Anterior cingulate cortex (tissue), 58 donors: ENCODE measurements at regions not wholly inside any gene's neighbourhood (a gene's known extent, or its start where the extent isn't known, plus 50 kb on each side); places are given as distances from the start of the nearest gene placed in this dataset.
"Not testable (repeated sequence)": the region's sequence is repeated elsewhere in the genome, so short reads cannot be mapped to it uniquely, and the experiment has no call there.

Source experiments
- DNase-seq, 58 donors: peaks; one replicate each; lab custom pipeline; 2025; lab: John Stamatoyannopoulos, UW

DNA sequence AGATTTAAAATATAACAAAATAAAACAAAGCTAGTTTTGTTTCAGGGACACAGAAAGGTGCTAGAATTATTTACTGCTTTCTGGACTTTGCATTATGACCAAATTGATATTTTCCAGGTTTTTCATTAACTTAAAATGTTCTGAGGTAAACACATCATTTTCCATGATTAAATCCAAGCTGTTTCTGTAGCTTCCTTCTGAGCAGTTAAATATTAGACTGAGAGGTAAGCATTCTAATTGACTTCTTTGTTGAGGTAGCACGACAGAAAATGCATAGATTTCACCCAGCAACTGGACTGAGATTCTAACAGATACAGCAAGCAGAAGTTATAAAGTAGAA, 98.3 kb downstream of the BMP4 start:
- DNase-seq = no peak

DNA sequence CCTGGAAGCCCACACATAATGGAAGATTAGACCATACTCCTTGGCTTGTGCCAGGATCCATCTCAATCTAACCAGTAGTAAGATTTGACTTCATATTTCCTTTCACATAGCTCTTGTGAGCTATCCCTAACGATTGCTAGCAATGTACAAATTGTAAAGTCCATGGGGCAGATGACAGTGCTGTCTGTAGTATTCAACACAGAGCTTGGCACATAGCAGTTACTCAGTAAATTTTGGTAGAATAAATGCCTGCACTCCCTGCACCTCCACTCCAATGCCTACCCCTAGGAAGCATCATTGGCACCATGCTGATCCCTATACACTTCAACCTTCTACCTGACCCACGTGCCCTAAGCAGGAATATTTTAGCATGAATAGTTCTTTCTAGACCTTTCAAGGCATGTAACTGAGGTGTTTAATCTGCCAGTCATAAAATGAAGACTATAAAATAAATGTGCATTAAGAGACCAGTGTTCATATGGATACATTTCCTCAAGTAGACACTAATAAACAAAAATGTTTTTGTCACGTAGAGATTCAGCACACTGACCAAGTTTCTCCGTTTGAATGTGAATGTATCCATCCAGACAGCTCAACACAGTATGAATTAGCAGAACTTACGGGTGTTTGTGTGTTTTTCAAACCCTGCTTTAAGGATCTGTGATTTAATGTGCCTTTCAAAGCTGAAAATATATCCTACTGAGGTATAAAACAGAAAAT, 98.8 kb downstream of the BMP4 start:
- no peak for DNase-seq

DNA sequence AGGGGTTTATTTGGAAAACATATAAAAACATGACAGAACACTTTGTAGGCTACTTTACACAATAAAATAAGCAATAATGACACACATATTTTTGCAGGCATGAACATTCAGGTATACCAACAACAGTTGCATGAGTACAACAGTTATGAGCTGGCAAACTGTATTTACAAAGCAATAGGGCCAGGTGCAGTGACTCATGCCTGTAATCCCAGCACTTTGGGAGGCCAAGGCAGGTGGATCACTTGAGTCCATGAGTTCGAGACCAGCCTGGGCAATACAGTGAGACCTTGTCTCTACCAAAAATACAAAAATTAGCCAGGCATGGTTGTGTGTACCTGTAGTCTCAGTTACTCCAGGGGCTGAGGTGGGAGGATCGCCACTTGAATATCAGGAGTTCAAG, 101.1 kb downstream of the BMP4 start:
- DNase-seq = no peak

DNA sequence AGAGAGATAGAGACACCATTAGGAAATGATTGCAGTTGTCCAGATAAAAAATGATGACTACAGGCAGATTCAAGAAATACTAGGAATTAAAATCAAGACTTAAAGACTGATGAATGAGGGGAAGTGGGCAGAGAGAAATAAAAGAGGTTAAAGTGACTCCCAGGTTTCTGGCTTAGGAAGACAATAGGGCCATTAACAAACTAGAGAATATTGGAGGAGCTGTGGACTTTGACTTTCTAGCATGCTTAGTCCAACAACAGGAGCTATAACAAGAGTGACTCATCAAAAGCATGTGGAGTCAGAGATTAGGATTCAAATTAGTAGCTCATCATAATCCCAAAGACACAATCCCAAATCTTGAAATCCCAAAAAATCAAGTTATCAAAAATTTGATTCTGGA, 101.5 kb downstream of the BMP4 start:
- DNase-seq = no peak

DNA sequence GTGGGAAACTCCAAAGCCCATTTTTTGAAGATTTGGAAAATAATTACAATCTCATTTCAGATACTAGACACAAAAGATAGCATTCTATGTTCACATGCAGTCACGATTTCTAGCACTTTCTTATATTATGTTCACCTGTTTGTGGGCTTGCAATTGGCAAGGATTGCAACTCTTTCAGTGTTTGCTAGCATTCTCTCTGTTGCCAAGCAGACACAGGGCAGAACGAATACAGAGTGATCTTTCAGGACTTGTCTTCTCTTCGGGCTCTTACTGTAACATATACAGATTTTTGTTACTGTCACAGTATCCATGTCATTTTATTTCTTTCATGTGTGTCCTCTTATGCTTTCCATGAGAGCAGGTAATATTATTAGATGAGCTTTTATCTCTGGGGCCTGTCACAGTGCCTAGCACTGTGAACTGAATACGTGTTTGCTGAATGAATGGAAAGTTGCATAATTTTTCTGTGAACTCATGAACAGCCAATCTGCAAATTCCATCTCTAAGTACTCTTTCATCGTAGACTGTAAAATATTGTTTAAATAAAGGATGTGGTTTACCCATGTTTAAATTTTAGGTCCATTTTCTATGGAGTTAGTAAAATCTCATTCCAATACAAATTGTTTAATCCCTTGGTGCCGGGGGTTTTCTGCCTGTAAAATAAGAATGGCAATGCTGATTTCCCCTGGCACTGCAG, 105.1 kb downstream of the BMP4 start:
- no peak for DNase-seq

DNA sequence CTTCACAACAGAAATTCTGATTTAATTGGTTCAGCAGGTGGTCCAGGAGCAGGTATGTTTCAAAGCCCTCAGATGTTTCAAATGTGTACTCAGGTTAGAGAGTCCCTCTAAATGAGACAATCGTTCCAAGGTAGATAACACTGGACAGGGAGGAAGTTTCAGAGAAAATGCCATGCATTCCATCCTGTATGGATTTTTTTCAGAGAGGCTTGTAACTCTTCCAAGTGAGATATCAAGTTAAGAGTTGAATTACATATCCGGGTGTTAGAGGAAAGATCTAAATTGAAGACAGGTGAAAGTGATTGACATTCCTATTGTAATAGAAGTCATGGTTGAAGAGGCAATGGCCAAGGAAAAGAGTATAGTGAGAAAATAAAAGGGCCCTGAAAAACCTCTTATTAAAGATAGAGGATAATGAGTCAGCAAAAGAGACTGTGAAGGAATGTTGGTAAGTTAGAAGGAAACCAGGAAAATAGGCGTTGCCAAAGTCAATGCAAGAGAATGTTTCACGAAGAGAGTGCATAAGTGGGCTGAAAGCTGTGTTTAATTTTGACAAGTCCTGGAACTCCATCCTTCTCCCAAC, 105.8 kb downstream of the BMP4 start:
- DNase-seq = no peak

DNA sequence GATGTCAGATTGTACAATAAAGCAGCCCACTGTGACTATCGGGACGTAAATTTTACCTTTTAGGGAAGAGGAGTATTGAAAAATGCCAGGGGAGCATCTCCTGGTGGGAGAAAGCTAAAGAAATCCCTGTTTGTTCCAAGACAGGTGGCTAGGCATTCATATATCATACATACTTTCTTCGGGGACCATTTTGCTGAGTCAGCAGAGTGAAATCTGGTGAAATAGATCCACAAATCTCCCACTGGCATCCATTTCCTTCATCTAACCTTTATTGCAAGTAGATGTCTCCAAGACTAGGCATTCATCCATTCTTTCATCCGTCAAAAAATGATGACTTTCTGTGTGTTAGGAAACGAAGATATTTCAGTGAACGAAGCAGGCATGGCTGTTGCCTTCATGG, 107.1 kb downstream of the BMP4 start:
- DNase-seq = no peak

DNA sequence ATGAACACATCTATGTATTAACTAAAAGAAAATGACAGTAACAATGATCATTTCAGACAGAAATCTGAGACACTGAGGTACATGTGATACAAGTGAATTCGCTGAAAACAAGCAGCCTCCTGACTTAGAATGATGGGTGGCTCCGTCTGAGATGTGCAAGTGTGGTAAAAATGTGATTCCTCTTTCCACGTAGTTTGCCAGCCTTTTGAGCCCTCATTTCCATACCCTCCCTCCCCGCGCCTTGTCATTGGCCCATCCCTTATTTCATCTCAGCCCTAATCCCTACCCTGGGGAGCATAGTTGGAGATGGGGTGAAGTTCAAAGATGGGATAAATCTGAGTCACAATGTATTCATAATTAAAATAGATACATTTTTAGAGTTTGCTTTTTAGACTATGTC, 107.8 kb downstream of the BMP4 start:
- no peak for DNase-seq

DNA sequence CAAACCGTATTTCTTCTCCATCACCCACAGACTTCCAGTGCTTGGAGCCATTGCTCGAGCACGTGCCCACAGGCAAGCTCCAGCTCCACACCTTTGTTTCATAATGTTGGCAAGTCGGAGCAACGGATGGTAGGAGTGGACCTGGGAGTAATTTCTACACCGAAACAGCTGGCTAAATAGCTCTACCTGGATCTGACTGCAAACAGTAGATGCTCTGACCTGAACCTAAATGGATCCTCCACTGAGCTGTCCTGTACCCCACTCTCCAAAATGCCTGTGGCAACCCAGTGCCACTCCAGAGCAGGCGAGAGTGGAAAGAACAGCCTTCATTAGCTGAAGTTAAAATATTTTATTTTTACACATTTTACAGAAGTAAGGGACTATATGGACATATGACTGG, 108.7 kb downstream of the BMP4 start:
- no peak for DNase-seq

DNA sequence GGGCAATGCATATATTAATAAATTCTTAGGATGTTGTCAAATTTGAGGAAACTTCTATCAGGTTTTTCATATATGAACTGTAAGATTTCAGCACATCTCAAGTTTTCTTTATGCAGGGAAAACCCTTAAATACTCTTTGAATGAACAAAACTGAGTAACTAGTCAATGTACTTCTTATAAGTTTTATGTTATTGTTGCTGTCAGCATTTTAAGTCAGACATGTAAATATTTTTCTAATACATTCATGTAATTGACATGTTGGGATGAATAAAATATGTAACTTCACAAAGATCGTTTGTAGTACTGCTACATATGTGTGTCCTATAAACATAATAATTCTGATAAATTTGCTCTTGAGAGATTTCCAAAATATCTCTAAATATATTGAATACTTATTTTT, 109.6 kb downstream of the BMP4 start:
- no peak for DNase-seq

DNA sequence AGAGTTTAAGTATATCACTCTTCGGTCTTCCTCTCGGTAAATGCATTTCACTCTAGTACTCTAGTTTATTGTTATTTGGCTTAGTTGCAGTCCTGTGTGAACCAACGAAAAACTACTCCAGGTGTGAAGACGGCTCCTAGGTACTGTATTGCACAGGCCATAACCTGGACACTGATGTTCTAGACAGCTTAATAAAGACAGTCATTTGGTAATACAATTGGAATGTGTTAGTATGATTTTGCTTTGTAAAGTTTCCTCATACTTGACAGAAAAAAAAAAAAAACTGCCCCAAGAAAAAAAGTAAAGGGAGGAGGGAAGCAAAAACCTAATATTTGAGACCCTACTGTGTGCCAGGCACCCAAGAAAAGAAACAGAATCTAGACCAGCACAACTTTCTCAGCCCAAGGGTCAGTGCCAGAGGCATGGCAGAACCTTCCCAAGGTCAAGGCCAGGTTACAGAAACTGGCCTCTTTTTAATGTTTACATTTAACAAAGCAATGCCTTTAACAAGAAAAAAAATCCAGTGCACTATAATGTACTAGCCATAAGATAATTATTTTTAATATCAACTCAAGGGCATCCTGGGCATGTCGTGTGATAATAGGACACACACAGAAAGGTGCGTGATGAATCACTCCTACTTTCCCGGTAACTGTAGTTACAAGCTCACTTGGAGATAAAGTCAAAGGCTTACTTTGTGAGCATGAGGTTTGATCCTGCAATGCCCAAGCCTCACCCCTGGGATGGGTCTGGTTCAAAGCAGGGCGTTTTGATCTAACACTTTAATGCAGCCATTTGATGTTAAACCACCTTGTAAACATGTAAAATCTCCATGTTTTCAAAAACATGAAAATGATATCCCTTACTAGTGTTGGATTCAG, 110.6 kb downstream of the BMP4 start:
- DNase-seq = no peak

DNA sequence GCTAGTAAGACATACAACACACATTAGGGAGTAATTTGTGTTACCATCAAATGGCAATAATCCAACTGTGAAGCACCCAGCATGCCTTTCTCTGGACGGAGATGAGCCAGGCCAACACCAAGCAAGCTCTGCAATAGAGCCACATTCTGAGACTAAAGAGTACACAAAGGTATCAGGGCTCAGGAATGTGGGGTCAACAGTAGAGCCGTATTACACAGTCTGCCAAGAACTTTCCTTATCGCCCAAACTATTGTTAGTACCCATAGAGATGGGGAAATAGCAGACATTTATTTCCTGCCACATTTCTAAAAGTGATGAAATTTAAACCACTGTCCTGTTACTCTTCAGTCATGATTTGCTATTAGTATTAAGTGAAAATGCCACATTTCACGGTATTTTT, 113.7 kb downstream of the BMP4 start:
- no peak for DNase-seq

DNA sequence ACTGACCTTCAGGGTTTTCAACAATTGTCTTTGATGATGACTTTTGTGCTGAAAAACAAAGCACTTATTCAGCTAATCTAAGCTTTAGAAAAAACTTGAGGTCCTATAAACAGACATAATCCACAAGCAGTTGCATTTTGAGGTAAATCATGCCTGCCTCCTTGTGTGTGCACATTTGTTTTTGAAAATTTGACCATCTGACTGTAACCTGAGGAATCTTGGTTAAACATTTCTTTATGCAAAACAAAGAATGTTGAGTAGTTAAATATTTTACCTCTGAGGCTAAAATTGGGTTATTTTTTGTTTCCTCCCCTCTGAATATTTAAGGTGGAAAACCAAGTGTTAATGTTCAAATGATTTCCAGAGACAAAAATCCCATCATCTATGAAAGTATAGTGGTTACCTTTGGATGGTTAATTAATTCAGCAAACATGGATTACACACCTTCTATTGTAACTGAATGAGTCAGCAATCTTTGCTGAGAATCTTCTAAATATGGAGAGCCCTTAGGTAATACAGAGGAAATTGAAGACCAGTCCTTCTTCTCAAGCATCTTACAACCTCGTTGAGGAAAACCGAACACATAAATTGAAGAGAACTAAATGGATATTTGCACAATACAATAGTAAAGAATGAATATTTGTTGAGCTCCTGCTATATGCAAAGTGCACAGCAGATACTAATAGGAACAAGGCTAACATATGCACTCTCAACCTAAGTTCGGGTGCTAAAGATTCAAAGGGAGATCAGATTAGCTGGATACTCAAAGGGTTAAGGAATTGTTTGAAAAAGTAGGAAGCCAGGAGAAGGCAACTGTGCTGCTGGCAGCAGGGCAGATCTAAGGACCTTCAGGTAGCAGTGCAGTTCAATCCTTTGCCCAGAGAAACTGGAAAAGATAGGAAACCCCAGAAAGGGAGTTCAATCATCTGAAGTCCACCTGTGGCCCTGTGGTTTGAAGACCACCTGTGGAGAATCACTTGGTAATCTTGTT, 115.2 kb downstream of the BMP4 start:
- no peak for DNase-seq

DNA sequence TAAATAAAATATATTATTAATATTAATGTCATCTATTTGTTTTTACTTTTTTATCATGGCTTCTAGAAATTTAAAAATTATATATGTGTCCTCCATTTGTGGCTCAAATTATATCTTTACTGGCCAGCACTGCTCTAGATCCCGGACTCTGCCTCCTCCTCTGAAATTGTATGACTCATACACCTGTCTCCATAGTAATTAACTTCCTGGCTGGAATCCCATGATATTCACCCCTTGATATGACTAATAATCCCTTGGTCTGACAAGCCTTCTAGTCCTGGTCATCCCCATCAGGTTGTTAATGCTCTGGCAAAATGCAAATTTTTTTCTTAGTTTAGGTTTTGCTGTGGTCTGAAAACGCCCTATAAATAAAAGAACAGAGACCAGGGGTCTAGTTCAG, 116.2 kb downstream of the BMP4 start:
- DNase-seq = no peak

DNA sequence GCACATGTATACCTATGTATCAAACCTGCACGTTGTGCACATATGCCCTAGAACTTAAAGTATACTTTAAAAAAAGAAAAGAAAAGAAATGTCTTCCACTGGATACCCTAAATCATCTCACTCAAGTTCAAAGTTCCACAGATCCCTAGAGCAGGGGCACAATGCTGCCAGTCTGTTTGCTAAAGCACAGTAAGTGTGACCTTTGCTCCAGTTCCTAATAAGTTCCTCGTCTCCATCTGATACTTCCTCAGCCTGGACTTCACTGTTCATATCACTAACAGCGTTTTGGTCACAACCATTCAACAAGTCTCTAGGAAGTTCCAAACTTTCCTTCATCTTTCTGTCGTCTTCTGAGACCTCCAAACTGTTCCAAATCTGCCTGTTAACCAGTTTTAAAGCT, 118.3 kb downstream of the BMP4 start:
- no peak for DNase-seq

DNA sequence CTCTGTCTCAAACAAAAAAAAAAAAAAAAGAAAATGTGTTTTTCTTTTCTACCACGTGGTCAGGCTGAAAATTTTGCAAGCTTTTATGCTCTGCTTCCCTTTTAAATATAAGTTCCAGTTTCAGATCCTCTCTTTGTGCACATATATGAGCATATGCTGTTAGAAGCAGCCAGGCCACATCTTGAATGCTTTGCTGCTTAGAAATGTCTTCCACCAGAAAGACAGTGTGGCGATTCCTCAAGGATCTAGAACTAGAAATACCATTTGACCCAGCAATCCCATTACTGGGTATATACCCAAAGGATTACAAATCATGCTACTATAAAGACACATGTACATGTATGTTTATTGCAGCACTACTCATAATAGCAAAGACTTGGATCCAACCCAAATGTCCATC, 119.0 kb downstream of the BMP4 start:
- not testable (repeated sequence) for DNase-seq

DNA sequence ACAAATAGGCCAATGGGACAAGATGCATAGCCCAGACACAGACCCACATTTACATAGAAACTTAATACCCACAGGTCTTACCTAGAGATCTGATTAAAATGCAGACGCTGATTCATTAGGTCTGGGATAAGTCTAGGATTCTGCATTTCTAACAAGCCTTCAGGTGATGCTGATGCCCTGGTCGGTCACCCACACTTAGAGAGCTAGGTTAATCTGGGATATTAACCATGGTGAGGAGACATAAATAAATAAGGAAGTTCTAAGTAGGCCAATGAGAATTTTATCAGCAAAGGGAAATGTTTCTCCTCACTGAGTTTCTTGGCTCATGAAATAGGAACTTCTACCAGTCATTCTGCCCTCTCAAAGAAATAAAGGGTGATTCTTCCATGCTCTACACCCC, 120.1 kb downstream of the BMP4 start:
- no peak for DNase-seq

DNA sequence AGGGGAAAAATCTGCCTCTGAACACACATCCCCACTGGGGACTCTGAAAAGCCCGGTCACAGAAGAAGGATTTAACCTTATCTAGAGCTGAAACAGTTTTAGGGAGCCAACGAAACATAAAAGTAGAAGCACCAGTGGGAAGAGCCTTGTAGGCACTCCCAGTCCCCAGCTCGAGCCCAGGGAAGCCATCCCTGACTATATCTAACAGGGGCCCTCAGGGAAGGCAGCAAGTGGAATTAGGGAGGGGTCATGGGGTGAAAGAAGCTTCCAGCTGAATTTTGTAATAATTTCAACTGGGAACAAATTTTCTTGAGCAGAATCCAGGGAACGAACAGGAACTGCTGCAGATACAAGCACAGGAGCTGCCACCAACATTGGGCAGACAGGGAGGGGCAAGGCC, 127.8 kb downstream of the BMP4 start:
- DNase-seq = no peak

DNA sequence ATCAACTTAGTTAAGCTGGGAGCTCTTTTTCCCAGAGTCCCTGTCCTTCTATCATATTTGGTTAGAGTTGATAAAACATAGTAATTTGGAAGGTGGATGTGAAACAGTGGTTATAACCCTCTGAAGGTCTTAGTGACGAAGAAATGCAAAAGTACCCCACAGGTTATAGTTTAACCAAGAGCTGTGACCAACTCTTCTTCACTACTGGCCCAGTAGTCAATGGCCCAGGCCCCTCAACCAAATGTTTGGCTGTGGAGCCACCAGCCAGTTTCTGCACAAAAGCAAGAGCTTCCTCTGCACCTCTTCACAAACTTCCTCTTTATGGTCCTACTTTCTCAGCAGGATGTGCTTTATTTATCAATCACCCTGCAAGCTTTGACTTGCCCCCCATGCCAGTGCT, 132.6 kb downstream of the BMP4 start:
- no peak for DNase-seq

DNA sequence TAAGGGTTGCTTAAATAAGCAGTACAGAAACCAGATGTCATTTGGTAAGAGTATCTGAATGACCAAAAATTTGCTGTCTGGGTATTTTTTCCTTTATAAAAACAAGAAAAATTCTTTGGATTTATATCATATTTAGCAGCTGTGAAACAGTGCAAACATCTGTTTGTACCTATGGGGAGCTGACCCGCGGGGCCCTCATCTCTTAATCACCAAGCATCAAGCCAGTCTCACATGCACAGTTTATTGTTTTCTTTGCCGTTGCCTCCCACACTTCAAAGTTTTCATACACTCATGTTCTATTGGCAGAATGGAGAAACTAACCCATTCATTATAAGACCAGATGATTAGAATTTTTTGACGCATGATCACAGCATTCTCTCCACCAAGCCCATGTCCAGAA, 142.2 kb downstream of the BMP4 start:
- no peak for DNase-seq
